OCI-LY7 (cell line): ENCODE measurements at regions not wholly inside any gene's neighbourhood (a gene's known extent, or its start where the extent isn't known, plus 50 kb on each side); places are given as distances from the start of the nearest gene placed in this dataset.

ENCODE experiments used
- BruUV-seq: library from RNA; stranded (reverse); fragments of 400-500 nt; replicated peaks from 2 replicates; lab custom pipeline; 2021; lab: Mats Ljungman, UMichigan
- CTCF ChIA-PET: fragments of 300-600 bp; sonication (Branson Sonifier 250); formaldehyde crosslinking; loops from one replicate; lab custom pipeline; 2022; ENCODE audit warnings: antibody characterized with exemption; ENCODE audit not compliant: unreplicated experiment; lab: Charles Lee
- POLR2A ChIA-PET: fragments of 300-600 bp; sonication (Branson Sonifier 250); formaldehyde crosslinking; loops from one replicate; lab custom pipeline; 2022; ENCODE audit warnings: antibody characterized with exemption; lab: Charles Lee
- DNase-seq: peaks from one replicate; pipeline ENCODE4 v3.0.0-alpha.2; 2015; ENCODE audit warnings: low spot score
- H2AFZ ChIP-seq: fragments of 200-600 bp; sonication (generic), shearing (Covaris generic); 2 replicates; pipeline ENCODE4 v1.6.1; 2014; ENCODE audit warnings: mild to moderate bottlenecking, antibody characterized with exemption, low read length, moderate library complexity
- H3K27ac ChIP-seq: fragments of 200-600 bp; sonication (generic); 2 replicates; pipeline ENCODE4 v1.5.1; 2014; ENCODE audit warnings: mixed run types, low read depth, mild to moderate bottlenecking, moderate library complexity, low read length, inconsistent platforms; ENCODE audit not compliant: poor library complexity, severe bottlenecking
- H3K36me3 ChIP-seq: fragments of 200-600 bp; sonication (generic); 2 replicates; pipeline ENCODE4 v1.6.1; 2014; ENCODE audit warnings: mild to moderate bottlenecking, antibody characterized with exemption, low read length, moderate library complexity, mixed read lengths; ENCODE audit not compliant: insufficient read depth
- H3K4me1 ChIP-seq: fragments of 200-600 bp; sonication (generic); 2 replicates; pipeline ENCODE4 v1.5.1; 2014; ENCODE audit warnings: mild to moderate bottlenecking, low read length; ENCODE audit not compliant: insufficient read depth, poor library complexity, severe bottlenecking
- H3K4me2 ChIP-seq: fragments of 200-600 bp; sonication (generic); 2 replicates; pipeline ENCODE4 v1.6.1; 2014; ENCODE audit warnings: mild to moderate bottlenecking, low read length
- H3K4me3 ChIP-seq: fragments of 200-600 bp; sonication (generic); 2 replicates; pipeline ENCODE4 v1.5.1; 2014; ENCODE audit warnings: mild to moderate bottlenecking, low read depth, low read length; ENCODE audit not compliant: poor library complexity, severe bottlenecking
- H3K79me2 ChIP-seq: fragments of 200-600 bp; sonication (generic); 2 replicates; pipeline ENCODE4 v1.6.1; 2016; ENCODE audit warnings: low read depth, mild to moderate bottlenecking, low read length, moderate library complexity, mixed read lengths; ENCODE audit not compliant: insufficient read depth
- H3K9me2 ChIP-seq: fragments of 200-600 bp; sonication (generic); 2 replicates; pipeline ENCODE4 v1.6.1; 2016; ENCODE audit warnings: mild to moderate bottlenecking, low read length, mixed read lengths; ENCODE audit not compliant: insufficient read depth
- H3K9me3 ChIP-seq: fragments of 200-600 bp; sonication (generic); 2 replicates; pipeline ENCODE4 v1.6.1; 2014; ENCODE audit warnings: mild to moderate bottlenecking, mixed run types, low read length, mixed read lengths
- H4K20me1 ChIP-seq: fragments of 200-600 bp; sonication (generic); 2 replicates; pipeline ENCODE4 v1.6.1; 2014; ENCODE audit warnings: mild to moderate bottlenecking, antibody characterized with exemption, low read length, moderate library complexity, mixed read lengths; ENCODE audit not compliant: insufficient read depth
- CTCF ChIP-seq: fragments of 200-600 bp; sonication (generic); conservative IDR thresholded peaks from 2 replicates; pipeline ENCODE4 v1.5.1; 2014; ENCODE audit warnings: mild to moderate bottlenecking, antibody characterized with exemption, low read length, moderate library complexity, mixed read lengths
- EZH2phosphoT487 ChIP-seq: fragments of 200-600 bp; sonication (generic); IDR thresholded peaks from 2 replicates; pipeline ENCODE4 v1.6.1; 2018; ENCODE audit warnings: low read depth, borderline replicate concordance, mild to moderate bottlenecking, mixed run types, antibody characterized with exemption, low read length, moderate library complexity, mixed read lengths
- intact Hi-C: fragments of 100-400 bp; cut with micrococcal nuclease; formaldehyde crosslinking; loops from one replicate; pipeline ENCODE4 v1.10.0; 2022; ENCODE audit not compliant: unreplicated experiment

- no TSS peak for BruUV-seq
- Histone ChIP-seq H4K20me1 (no peaks in the 10 kb centered on the region), H3K27ac (no peak overlapping the region), H3K4me3 (no peak overlapping the region), H3K4me2 (no peak overlapping the region), H2AFZ (no peak overlapping the region), H3K79me2 (no peaks in the 10 kb centered on the region), H3K36me3 (no peaks in the 10 kb centered on the region), H3K9me3 (no peaks in the 10 kb centered on the region), H3K4me1 (no peaks in the 10 kb centered on the region), H3K9me2 (no peaks in the 10 kb centered on the region)
- no peak for DNase-seq
- CTCF ChIA-PET: no interaction called here
- TF ChIP-seq EZH2phosphoT487 (no peak), CTCF (no peak)
- intact Hi-C loops: no loop called here
- POLR2A ChIA-PET: interaction anchor here (0.7 kb wide), 1 partner anchor 32 kb away, joined by 4 read pairs; no protein-coding TSS in a partner anchor
These were observed 339.6 kb downstream of the NUP35 start for GRCh38 chr2:183463821-183464220.

- Histone ChIP-seq H3K9me3 (no peaks in the 10 kb centered on the region), H3K4me3 (no peak overlapping the region), H3K79me2 (no peaks in the 10 kb centered on the region), H3K9me2 (no peaks in the 10 kb centered on the region), H2AFZ (no peak overlapping the region), H3K36me3 (no peaks in the 10 kb centered on the region), H3K27ac (no peak overlapping the region), H4K20me1 (no peaks in the 10 kb centered on the region), H3K4me1 (no peaks in the 10 kb centered on the region), H3K4me2 (no peak overlapping the region)
- no peak for DNase-seq
- no TSS peak for BruUV-seq
- TF ChIP-seq EZH2phosphoT487 (no peak), CTCF (no peak)
- intact Hi-C loops: no loop called here
- CTCF ChIA-PET: no interaction called here
- POLR2A ChIA-PET: no interaction called here
These were observed 340.8 kb downstream of the NUP35 start for GRCh38 chr2:183465048-183465447.

- H4K20me1 ChIP-seq: no peaks in the 10 kb centered on the region
- H2AFZ ChIP-seq: no peak overlapping the region
- no peak overlapping the region for H3K27ac ChIP-seq
- no peaks in the 10 kb centered on the region for H3K9me3 ChIP-seq
- no peak overlapping the region for H3K4me3 ChIP-seq
- no peaks in the 10 kb centered on the region for H3K36me3 ChIP-seq
- CTCF ChIA-PET: no interaction called here
- BruUV-seq: no TSS peak
- no peaks in the 10 kb centered on the region for H3K9me2 ChIP-seq
- no peak for DNase-seq
- H3K4me2 ChIP-seq: no peak overlapping the region
- POLR2A ChIA-PET: interaction anchor here (0.6 to 1.0 kb wide), 4 partner anchors 15 to 1423 kb away, joined by 3 to 4 read pairs (median 3); no protein-coding TSS in a partner anchor
- TF ChIP-seq CTCF: no peak
- intact Hi-C loops: no loop called here
- H3K79me2 ChIP-seq: no peaks in the 10 kb centered on the region
- H3K4me1 ChIP-seq: no peaks in the 10 kb centered on the region
These were observed 350.9 kb downstream of the NUP35 start for GRCh38 chr2:183474912-183475695.
